B cell (primary cell): ENCODE measurements at regions not wholly inside any gene's neighbourhood (a gene's known extent, or its start where the extent isn't known, plus 50 kb on each side); places are given as distances from the start of the nearest gene placed in this dataset.

Source experiments
- EZH2 ChIP-seq: IDR thresholded peaks from 2 replicates; pipeline ENCODE4 v1.6.1; 2012; ENCODE audit warnings: borderline replicate concordance, low read depth, mild to moderate bottlenecking, moderate library complexity, low read length; ENCODE audit not compliant: insufficient read depth, poor library complexity, severe bottlenecking
- TF ChIP-seq, protein P1 (sequence below): fragments of 200-600 bp; IDR thresholded peaks from one replicate; pipeline ENCODE4 v1.8.0; 2022; ENCODE audit warnings: antibody characterized with exemption, mild to moderate bottlenecking

GRCh38 chr15:69600556-69601085 is 148.0 kb downstream of the RPLP1 start:
- TF ChIP-seq, protein P1, sequence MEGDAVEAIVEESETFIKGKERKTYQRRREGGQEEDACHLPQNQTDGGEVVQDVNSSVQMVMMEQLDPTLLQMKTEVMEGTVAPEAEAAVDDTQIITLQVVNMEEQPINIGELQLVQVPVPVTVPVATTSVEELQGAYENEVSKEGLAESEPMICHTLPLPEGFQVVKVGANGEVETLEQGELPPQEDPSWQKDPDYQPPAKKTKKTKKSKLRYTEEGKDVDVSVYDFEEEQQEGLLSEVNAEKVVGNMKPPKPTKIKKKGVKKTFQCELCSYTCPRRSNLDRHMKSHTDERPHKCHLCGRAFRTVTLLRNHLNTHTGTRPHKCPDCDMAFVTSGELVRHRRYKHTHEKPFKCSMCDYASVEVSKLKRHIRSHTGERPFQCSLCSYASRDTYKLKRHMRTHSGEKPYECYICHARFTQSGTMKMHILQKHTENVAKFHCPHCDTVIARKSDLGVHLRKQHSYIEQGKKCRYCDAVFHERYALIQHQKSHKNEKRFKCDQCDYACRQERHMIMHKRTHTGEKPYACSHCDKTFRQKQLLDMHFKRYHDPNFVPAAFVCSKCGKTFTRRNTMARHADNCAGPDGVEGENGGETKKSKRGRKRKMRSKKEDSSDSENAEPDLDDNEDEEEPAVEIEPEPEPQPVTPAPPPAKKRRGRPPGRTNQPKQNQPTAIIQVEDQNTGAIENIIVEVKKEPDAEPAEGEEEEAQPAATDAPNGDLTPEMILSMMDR, result no peak
- no peak for TF ChIP-seq EZH2
